Thymus (tissue), 11 donors: ENCODE measurements at regions not wholly inside any gene's neighbourhood (a gene's known extent, or its start where the extent isn't known, plus 50 kb on each side); places are given as distances from the start of the nearest gene placed in this dataset.
"Not testable (repeated sequence)": the region's sequence is repeated elsewhere in the genome, so short reads cannot be mapped to it uniquely, and the experiment has no call there.

Experiments used
- DNase-seq, 9 donors: peaks; one replicate each; pipeline ENCODE4 v3.0.0-alpha.2; 2013; ENCODE audit warnings: low spot score in 9 of 9, low read depth in 6 of 9, missing footprints in 1 of 9
- H3K27ac ChIP-seq, 2 donors: one replicate each; pipeline ENCODE4 v1.5.1; 2013; ENCODE audit warnings: control low read depth in 1 of 2, low read depth in 1 of 2, low read length in 1 of 2, mild to moderate bottlenecking in 1 of 2, moderate library complexity in 1 of 2
- H3K27me3 ChIP-seq, 2 donors: one replicate each; pipeline ENCODE4 v1.5.1; 2013; ENCODE audit warnings: low read length in 1 of 2; ENCODE audit not compliant: control insufficient read depth in 2 of 2, insufficient read depth in 1 of 2
- H3K36me3 ChIP-seq, 2 donors: one replicate each; pipeline ENCODE4 v1.5.1; 2013; ENCODE audit warnings: low read length in 1 of 2, mild to moderate bottlenecking in 1 of 2, moderate library complexity in 1 of 2; ENCODE audit not compliant: control insufficient read depth in 2 of 2, insufficient read depth in 2 of 2
- H3K4me1 ChIP-seq, 2 donors: one replicate each; pipeline ENCODE4 v1.5.1; 2013; ENCODE audit warnings: low read length in 2 of 2; ENCODE audit not compliant: control insufficient read depth in 2 of 2, insufficient read depth in 2 of 2
- H3K4me3 ChIP-seq, 2 donors: one replicate each; pipeline ENCODE4 v1.5.1; 2013; ENCODE audit warnings: low read length in 2 of 2, control low read depth in 1 of 2, mild to moderate bottlenecking in 1 of 2
- H3K9me3 ChIP-seq, 2 donors: one replicate each; pipeline ENCODE4 v1.5.1; 2013; ENCODE audit warnings: low read length in 1 of 2, mild to moderate bottlenecking in 1 of 2; ENCODE audit not compliant: control insufficient read depth in 2 of 2, insufficient read depth in 1 of 2
- WGBS: extraction: QIAGEN DNeasy Blood & Tissue Kit; methylation state at CpG from one replicate; pipeline ENCODE4 v1.1.7; 2013; 5-methylcytosine and 5-hydroxymethylcytosine counted together
- donor health status: healthy.

DNA sequence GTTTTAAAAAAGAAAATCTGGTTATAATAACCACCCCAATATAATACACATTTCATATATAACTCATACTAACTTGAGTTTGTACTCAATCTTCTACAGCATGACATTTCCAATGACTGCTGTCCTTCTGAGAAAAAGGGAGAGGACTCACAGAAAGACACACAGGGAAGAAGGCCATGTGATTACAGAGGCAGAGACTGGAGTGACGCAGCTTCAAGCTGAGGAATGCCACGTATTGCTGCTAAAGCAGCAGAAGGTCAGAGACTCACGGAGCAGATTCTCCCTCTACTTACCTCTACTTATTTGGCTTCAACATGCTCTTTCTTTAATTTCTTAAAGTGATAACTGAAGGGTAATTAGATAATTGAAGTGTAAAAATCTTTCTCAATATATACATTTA lies 753.5 kb upstream of the PKDCC start:
- DNase-seq, result no peak
- Histone ChIP-seq H3K36me3 (no peaks in the 10 kb centered on the region), H3K27ac (no peak overlapping the region), H3K4me1 (no peaks in the 10 kb centered on the region), H3K9me3 (no peaks in the 10 kb centered on the region), H3K27me3 (no peaks in the 10 kb centered on the region), H3K4me3 (no peak overlapping the region)
- WGBS, result 83% methylated on average over 3 of the region's 3 CpGs

DNA sequence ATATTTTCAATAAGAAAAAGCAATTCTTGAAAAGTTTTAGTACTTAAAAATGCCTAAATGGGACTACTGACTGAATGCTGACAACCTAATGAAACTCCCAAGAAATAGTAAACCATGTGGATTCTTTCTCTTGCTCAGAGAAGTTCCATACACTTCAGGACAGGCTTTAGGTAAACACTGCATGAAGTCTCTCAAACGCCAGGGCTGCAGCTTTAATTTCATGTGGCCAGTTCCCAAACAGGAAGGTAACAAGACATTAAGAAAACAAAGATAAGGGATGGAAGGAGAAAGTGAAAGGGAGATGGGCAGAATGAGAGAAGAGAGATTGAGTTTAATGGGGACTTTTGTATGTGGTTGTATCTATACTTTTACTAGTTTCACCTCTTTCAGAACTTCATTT lies 734.7 kb upstream of the PKDCC start:
- no peaks in the 10 kb centered on the region for H3K4me1 ChIP-seq
- no peak overlapping the region for H3K4me3 ChIP-seq
- H3K9me3 ChIP-seq, result no peaks in the 10 kb centered on the region
- WGBS, result 63% methylated on average over 1 of the region's 1 CpG
- DNase-seq, result no peak
- no peaks in the 10 kb centered on the region for H3K27me3 ChIP-seq
- no peak overlapping the region for H3K27ac ChIP-seq
- no peaks in the 10 kb centered on the region for H3K36me3 ChIP-seq

DNA sequence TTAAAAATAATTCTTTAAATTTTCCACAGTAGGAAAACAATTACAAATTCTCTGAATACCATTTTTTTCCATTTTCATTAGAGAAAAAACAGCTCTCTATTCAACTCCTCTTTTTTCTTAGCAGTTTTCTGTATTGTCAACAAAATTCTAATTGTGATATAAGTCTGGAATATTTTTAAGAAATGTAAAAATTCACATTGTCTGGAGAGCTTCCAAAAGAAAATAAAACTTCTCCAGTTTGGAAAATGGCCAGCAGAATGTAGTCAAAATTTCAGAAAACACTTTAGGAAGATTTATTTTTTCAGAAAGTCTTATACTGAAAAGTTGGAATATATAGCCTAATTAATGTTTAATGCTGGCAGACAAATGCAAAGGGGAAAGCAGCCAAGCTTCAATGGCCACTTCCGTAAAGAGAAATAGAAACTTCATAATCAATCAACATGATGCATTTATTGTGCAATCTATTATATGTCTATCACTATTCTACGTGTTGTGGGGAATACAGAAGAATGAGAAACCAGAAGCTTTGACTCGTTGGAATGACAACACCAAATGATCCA lies 733.2 kb upstream of the PKDCC start:
- Histone ChIP-seq H3K4me3 (no peak overlapping the region), H3K27ac (no peak overlapping the region), H3K4me1 (no peaks in the 10 kb centered on the region), H3K36me3 (no peaks in the 10 kb centered on the region), H3K27me3 (no peaks in the 10 kb centered on the region), H3K9me3 (no peaks in the 10 kb centered on the region)
- no peak for DNase-seq
- whole genome bisulfite sequencing, result 64% methylated on average over 3 of the region's 3 CpGs

DNA sequence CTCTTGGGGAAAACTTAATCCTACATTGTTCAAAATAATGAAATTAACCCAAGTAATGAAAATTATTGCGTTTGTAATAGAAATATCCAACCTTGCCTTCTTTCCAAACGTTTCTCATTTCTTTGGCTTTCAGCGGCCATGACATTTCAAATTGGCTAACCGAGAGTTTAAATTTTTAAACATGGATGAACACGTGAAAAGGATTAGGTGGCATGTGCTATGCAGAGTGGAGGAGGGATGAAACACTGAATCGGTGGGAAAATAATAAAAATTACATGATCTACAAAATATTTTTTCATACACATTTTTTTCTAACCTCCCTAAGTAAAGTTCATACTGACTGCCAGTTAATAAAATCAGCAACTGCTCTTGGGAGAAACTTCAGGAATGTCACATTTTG lies 728.4 kb upstream of the PKDCC start:
- H3K27ac ChIP-seq, result no peak overlapping the region
- 89% methylated on average over 6 of the region's 6 CpGs for WGBS
- no peak overlapping the region for H3K4me3 ChIP-seq
- H3K4me1 ChIP-seq, result no peaks in the 10 kb centered on the region
- no peaks in the 10 kb centered on the region for H3K36me3 ChIP-seq
- H3K27me3 ChIP-seq, result no peaks in the 10 kb centered on the region
- no peaks in the 10 kb centered on the region for H3K9me3 ChIP-seq
- no peak for DNase-seq

DNA sequence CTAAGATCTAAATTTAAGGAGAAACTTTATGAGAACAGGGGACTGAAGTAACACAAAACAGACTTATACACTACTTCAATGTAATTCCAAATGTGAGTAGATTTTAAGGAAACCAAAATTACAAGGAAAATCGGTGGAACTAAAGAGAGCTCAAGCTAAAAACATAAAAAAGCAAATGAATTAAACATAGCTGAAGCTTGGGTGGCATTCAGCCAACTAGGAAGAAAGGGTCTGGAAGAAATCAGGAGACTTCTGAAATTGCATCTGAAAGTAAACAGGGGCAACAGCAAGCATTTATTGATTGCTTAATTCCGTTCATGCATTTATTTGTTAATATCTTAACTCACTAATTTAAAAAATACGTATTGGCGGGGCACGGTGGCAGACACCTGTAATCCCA lies 727.3 kb upstream of the PKDCC start:
- H3K9me3 ChIP-seq, result no peaks in the 10 kb centered on the region
- H3K4me3 ChIP-seq, result no peak overlapping the region
- no peak for DNase-seq
- H3K36me3 ChIP-seq, result no peaks in the 10 kb centered on the region
- H3K27ac ChIP-seq, result no peak overlapping the region
- no peaks in the 10 kb centered on the region for H3K27me3 ChIP-seq
- H3K4me1 ChIP-seq, result no peaks in the 10 kb centered on the region
- 97% methylated on average over 5 of the region's 5 CpGs for WGBS

DNA sequence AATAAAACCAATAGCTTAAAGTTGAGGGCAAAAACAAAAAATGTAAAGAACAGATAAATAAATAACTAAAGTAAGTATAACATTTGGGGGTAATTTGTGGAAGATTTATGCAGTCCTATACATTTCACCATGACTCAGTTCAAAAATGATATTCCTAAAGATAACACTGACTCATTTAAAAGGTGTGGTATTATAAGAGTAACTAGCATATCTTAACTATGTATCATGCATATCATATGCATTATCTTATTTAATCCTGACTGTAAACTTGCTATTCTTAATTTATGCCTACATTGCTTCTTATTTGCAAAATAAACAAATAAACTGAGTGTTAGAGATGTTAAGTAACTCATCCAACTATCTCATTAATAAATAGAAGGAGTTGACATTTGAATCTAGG lies 726.5 kb upstream of the PKDCC start:
- DNase-seq, result no peak
- no peak overlapping the region for H3K27ac ChIP-seq
- H3K9me3 ChIP-seq, result no peaks in the 10 kb centered on the region
- H3K27me3 ChIP-seq, result no peaks in the 10 kb centered on the region
- no peak overlapping the region for H3K4me3 ChIP-seq
- H3K4me1 ChIP-seq, result no peaks in the 10 kb centered on the region
- H3K36me3 ChIP-seq, result no peaks in the 10 kb centered on the region

DNA sequence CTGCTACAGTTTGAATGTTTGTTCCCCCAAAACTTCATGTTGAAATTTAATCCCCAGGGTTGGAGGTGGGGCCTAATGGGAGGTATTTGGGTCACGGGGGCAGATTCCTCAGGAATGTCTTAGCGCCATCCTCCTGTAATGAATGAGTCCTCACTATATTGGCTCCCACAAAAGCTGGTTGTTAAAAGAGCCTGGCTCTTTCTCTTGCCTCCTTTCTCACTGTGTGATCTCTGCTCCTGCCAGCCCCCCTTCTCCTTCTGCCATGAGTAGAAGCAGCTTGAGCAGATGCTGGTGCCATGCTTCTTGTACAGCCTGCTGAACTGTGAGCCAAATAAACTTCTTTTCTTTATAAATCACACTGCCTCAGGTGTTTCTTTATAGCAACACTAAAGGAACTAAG lies 721.0 kb upstream of the PKDCC start:
- Histone ChIP-seq H3K4me1 (no peaks in the 10 kb centered on the region), H3K9me3 (no peaks in the 10 kb centered on the region), H3K27me3 (no peaks in the 10 kb centered on the region), H3K27ac (no peak overlapping the region), H3K4me3 (no peak overlapping the region), H3K36me3 (no peaks in the 10 kb centered on the region)
- 92% methylated on average over 2 of the region's 2 CpGs for WGBS
- no peak for DNase-seq

DNA sequence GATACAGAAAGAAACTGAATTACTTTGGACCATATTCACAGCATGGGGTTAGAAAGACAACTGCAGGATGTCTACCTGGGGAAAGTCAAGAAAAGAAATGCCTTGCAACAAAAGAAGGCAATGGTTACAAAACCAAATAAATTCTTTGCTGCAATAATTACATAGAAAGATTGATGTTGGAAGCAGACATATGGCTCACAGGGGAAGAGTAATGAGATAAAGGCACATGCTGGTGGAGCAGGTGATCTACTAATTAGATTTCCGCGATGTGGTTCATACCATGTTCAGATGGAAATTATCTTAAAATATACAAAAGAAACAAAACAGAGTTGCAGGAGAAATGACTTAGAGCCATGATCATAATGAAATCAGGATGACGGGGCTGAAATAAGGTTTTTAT lies 718.8 kb upstream of the PKDCC start:
- Histone ChIP-seq H3K27me3 (no peaks in the 10 kb centered on the region), H3K4me1 (no peaks in the 10 kb centered on the region), H3K4me3 (no peak overlapping the region), H3K27ac (no peak overlapping the region), H3K36me3 (no peaks in the 10 kb centered on the region), H3K9me3 (no peaks in the 10 kb centered on the region)
- 64% methylated on average over 3 of the region's 3 CpGs for WGBS
- no peak for DNase-seq

DNA sequence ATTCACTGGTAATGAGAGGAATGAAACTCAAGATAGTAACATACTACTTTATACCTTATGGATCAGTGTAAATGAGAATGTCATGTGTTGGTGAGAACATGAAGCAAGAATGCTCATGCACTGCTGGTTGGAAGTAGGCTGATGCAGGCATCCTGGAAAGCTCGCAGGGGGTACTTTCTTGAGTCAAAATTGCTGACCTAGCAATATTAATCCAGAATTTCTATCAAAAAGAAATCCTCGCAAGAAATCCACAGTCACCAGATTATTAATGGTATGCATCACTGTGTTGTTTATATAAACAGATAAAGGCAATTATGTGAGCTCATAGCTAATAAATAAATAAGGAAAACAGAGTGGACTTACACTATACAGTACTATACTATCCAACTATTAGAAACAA lies 713.7 kb upstream of the PKDCC start:
- DNase-seq, result no peak
- H3K27me3 ChIP-seq, result no peaks in the 10 kb centered on the region
- 97% methylated on average over 2 of the region's 2 CpGs for WGBS
- H3K9me3 ChIP-seq, result no peaks in the 10 kb centered on the region
- no peaks in the 10 kb centered on the region for H3K36me3 ChIP-seq
- no peak overlapping the region for H3K4me3 ChIP-seq
- no peak overlapping the region for H3K27ac ChIP-seq
- no peaks in the 10 kb centered on the region for H3K4me1 ChIP-seq

DNA sequence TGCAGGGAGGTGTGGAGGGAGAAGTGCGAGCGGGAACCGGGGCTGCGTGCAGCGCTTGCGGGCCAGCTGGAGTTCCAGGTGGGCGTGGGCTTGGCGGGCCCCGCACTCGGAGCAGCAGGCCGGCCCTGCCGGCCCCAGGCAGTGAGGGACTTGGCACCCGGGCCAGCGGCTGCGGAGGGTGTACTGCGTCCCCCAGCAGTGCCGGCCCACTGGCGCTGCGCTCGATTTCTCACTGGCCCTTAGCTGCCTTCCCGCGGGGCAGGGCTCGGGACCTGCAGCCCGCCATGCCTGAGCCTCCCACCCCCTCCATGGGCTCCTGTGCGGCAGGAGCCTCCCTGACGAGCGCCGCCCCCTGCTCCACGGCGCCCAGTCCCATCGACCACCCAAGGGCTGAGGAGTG lies 712.2 kb upstream of the PKDCC start:
- H3K36me3 ChIP-seq, DNase-seq, H3K27me3 ChIP-seq, H3K4me3 ChIP-seq, H3K4me1 ChIP-seq, H3K27ac ChIP-seq, H3K9me3 ChIP-seq: not testable (repeated sequence)
- WGBS, result 98% methylated on average over 31 of the region's 31 CpGs
